Karpas-422 (cell line): ENCODE measurements at regions not wholly inside any gene's neighbourhood (a gene's known extent, or its start where the extent isn't known, plus 50 kb on each side); places are given as distances from the start of the nearest gene placed in this dataset.

Experiments
- DNase-seq: peaks from one replicate; pipeline ENCODE4 v3.0.0-alpha.2; 2015
- H2AFZ ChIP-seq: fragments of 200-600 bp; sonication (generic); 2 replicates; pipeline ENCODE4 v1.6.1; 2014; ENCODE audit warnings: antibody characterized with exemption, low read length, mixed read lengths
- H3K27ac ChIP-seq: fragments of 200-600 bp; sonication (generic); 2 replicates; pipeline ENCODE4 v1.5.1; 2014; ENCODE audit warnings: mild to moderate bottlenecking, low read length, moderate library complexity
- H3K27me3 ChIP-seq: fragments of 200-600 bp; sonication (generic); 2 replicates; pipeline ENCODE4 v1.6.1; 2014; ENCODE audit warnings: low read length, mixed read lengths
- H3K36me3 ChIP-seq: fragments of 200-600 bp; sonication (generic); 2 replicates; pipeline ENCODE4 v1.6.1; 2014; ENCODE audit warnings: low read length, mixed read lengths; ENCODE audit not compliant: insufficient read depth
- H3K4me1 ChIP-seq: fragments of 200-600 bp; sonication (generic); 2 replicates; pipeline ENCODE4 v1.6.1; 2014; ENCODE audit warnings: mild to moderate bottlenecking, low read length, mixed read lengths
- H3K4me2 ChIP-seq: fragments of 200-600 bp; sonication (generic); 2 replicates; pipeline ENCODE4 v1.6.1; 2014; ENCODE audit warnings: low read length, low read depth, mild to moderate bottlenecking; ENCODE audit not compliant: poor library complexity, severe bottlenecking
- H3K4me3 ChIP-seq: fragments of 200-600 bp; sonication (generic); 2 replicates; pipeline ENCODE4 v1.5.1; 2014; ENCODE audit warnings: mild to moderate bottlenecking, antibody characterized with exemption, low read length, mixed read lengths
- H3K79me2 ChIP-seq: fragments of 200-600 bp; sonication (generic); 2 replicates; pipeline ENCODE4 v1.6.1; 2014; ENCODE audit warnings: mild to moderate bottlenecking, low read length, mixed read lengths
- H3K9ac ChIP-seq: fragments of 200-600 bp; sonication (generic); 2 replicates; pipeline ENCODE4 v1.6.0; 2014; ENCODE audit warnings: low read length
- H3K9me2 ChIP-seq: fragments of 200-600 bp; sonication (generic), shearing (Covaris generic); replicated peaks from 2 replicates; pipeline ENCODE4 v1.6.0; 2014; ENCODE audit warnings: mild to moderate bottlenecking, low read length, moderate library complexity; ENCODE audit not compliant: insufficient read depth
- H3K9me3 ChIP-seq: fragments of 300-700, 200-600 bp; sonication (generic); 2 replicates; pipeline ENCODE4 v1.6.1; 2014; ENCODE audit warnings: low read length, mixed read lengths
- H4K20me1 ChIP-seq: fragments of 200-600 bp; sonication (generic); 2 replicates; pipeline ENCODE4 v1.6.1; 2014; ENCODE audit warnings: mild to moderate bottlenecking, antibody characterized with exemption, low read length, low read depth; ENCODE audit not compliant: insufficient read depth

DNA sequence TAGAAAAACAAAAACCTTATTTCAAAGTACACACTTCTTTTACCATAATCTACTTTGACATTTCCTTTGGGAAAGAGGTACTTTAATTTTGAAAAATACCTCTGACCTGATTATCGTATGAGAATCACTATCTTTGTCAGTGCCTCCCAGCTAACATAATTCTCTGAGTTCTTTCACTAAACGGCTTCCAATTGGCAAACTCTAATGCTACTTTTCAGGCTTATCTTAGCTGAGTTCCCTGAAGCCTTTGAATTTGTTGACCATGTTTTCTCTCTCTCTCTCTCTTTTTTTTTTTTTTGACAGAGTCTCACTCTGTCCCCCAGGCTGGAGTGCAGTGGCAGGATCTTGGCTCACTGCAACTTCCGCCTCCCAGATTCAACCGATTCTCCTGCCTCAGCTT lies 312.8 kb downstream of the ZPLD1 start:
- Histone ChIP-seq H4K20me1 (no peaks in the 10 kb centered on the region), H3K4me3 (no peak overlapping the region), H3K36me3 (no peaks in the 10 kb centered on the region), H3K27ac (no peak overlapping the region), H3K9me2 (peaks cover 3% of the 10 kb centered on the region; the same call in 1 of the 2 replicates), H3K9me3 (no peaks in the 10 kb centered on the region), H3K79me2 (no peaks in the 10 kb centered on the region), H3K27me3 (no peaks in the 10 kb centered on the region), H3K9ac (no peak overlapping the region), H3K4me2 (no peak overlapping the region), H3K4me1 (no peaks in the 10 kb centered on the region), H2AFZ (no peak overlapping the region)
- DNase-seq, result no peak

GRCh38 chr3:102748646-102749045 lies 313.8 kb downstream of the ZPLD1 start:
- no peak for DNase-seq
- H3K9ac ChIP-seq, result no peak overlapping the region
- H3K9me3 ChIP-seq, result no peaks in the 10 kb centered on the region
- no peaks in the 10 kb centered on the region for H3K36me3 ChIP-seq
- no peak overlapping the region for H3K4me3 ChIP-seq
- no peaks in the 10 kb centered on the region for H3K4me1 ChIP-seq
- H3K79me2 ChIP-seq, result no peaks in the 10 kb centered on the region
- H3K27ac ChIP-seq, result no peak overlapping the region
- H4K20me1 ChIP-seq, result no peaks in the 10 kb centered on the region
- H3K27me3 ChIP-seq, result no peaks in the 10 kb centered on the region
- peaks cover 3% of the 10 kb centered on the region; the same call in 1 of the 2 replicates for H3K9me2 ChIP-seq
- no peak overlapping the region for H2AFZ ChIP-seq
- H3K4me2 ChIP-seq, result no peak overlapping the region

DNA sequence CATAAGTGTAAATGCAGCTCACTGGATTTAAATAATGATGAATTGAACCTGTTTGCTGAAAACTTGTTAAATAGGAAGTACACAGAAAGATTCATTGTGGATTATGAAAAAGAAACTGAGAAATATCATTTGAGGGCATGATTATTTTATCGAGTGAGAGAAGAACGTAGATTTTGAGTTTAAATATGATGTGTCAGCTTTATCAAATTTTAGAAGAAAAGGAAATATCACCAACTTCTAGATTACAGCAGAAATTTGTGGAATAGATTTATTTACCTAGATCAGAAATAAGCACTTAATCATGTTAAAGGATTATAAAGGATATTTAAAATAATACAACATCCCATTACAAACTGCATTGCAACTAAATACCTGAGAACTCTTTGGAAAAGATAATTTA lies 315.5 kb downstream of the ZPLD1 start:
- DNase-seq, result no peak
- H3K27ac ChIP-seq, result no peak overlapping the region
- peaks cover 3% of the 10 kb centered on the region; the same call in 1 of the 2 replicates for H3K9me2 ChIP-seq
- H3K4me2 ChIP-seq, result no peak overlapping the region
- H3K27me3 ChIP-seq, result no peaks in the 10 kb centered on the region
- no peaks in the 10 kb centered on the region for H3K4me1 ChIP-seq
- no peaks in the 10 kb centered on the region for H3K36me3 ChIP-seq
- no peak overlapping the region for H2AFZ ChIP-seq
- H3K4me3 ChIP-seq, result no peak overlapping the region
- H3K9me3 ChIP-seq, result no peaks in the 10 kb centered on the region
- no peaks in the 10 kb centered on the region for H3K79me2 ChIP-seq
- H4K20me1 ChIP-seq, result no peaks in the 10 kb centered on the region
- no peak overlapping the region for H3K9ac ChIP-seq

GRCh38 chr3:102753901-102754300 lies 319.1 kb downstream of the ZPLD1 start:
- Histone ChIP-seq H3K4me2 (no peak overlapping the region), H3K27me3 (no peaks in the 10 kb centered on the region), H2AFZ (no peak overlapping the region), H3K27ac (no peak overlapping the region), H3K79me2 (no peaks in the 10 kb centered on the region), H4K20me1 (no peaks in the 10 kb centered on the region), H3K9ac (no peak overlapping the region), H3K4me1 (no peaks in the 10 kb centered on the region), H3K9me2 (peaks cover 3% of the 10 kb centered on the region; the same call in 1 of the 2 replicates), H3K4me3 (no peak overlapping the region), H3K36me3 (no peaks in the 10 kb centered on the region), H3K9me3 (no peaks in the 10 kb centered on the region)
- DNase-seq, result no peak

DNA sequence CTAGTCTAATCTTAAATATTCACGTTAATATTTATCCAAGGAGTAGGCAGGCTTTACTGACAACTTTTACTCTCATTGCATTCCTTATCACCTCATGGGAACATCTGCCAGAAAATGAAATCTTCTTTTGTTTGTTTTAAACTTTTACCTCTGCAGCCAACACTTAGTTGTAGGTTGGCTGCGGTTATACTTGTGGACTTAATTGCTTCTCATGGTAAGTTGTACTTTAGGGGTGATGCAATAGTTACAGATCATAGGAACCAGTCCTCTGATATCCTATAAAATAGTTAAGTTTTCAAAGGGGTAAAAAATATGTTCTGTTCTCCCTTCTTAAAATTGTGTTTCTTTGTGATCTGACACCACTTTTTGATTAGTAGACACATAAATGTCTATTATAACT lies 321.9 kb downstream of the ZPLD1 start:
- Histone ChIP-seq H4K20me1 (no peaks in the 10 kb centered on the region), H3K36me3 (no peaks in the 10 kb centered on the region), H3K9me3 (no peaks in the 10 kb centered on the region), H2AFZ (no peak overlapping the region), H3K27me3 (no peaks in the 10 kb centered on the region), H3K4me3 (no peak overlapping the region), H3K79me2 (no peaks in the 10 kb centered on the region), H3K9ac (no peak overlapping the region), H3K4me2 (no peak overlapping the region), H3K27ac (no peak overlapping the region), H3K9me2 (peaks cover 2% of the 10 kb centered on the region; the same call in 1 of the 2 replicates), H3K4me1 (no peaks in the 10 kb centered on the region)
- DNase-seq, result no peak

GRCh38 chr3:102757950-102758349 lies 323.1 kb downstream of the ZPLD1 start:
- H3K27me3 ChIP-seq, result no peaks in the 10 kb centered on the region
- no peak overlapping the region for H3K27ac ChIP-seq
- no peak overlapping the region for H3K9ac ChIP-seq
- H4K20me1 ChIP-seq, result no peaks in the 10 kb centered on the region
- H3K79me2 ChIP-seq, result no peaks in the 10 kb centered on the region
- no peaks in the 10 kb centered on the region for H3K36me3 ChIP-seq
- no peak overlapping the region for H2AFZ ChIP-seq
- no peaks in the 10 kb centered on the region for H3K9me3 ChIP-seq
- H3K9me2 ChIP-seq, result no peaks in the 10 kb centered on the region
- H3K4me1 ChIP-seq, result no peaks in the 10 kb centered on the region
- DNase-seq, result no peak
- no peak overlapping the region for H3K4me2 ChIP-seq
- no peak overlapping the region for H3K4me3 ChIP-seq

GRCh38 chr3:102761766-102762165 lies 327.0 kb downstream of the ZPLD1 start:
- no peaks in the 10 kb centered on the region for H3K9me3 ChIP-seq
- no peak overlapping the region for H3K27ac ChIP-seq
- no peak for DNase-seq
- no peak overlapping the region for H3K4me2 ChIP-seq
- H3K4me3 ChIP-seq, result no peak overlapping the region
- no peaks in the 10 kb centered on the region for H3K36me3 ChIP-seq
- no peaks in the 10 kb centered on the region for H3K79me2 ChIP-seq
- no peaks in the 10 kb centered on the region for H3K27me3 ChIP-seq
- no peaks in the 10 kb centered on the region for H3K9me2 ChIP-seq
- no peaks in the 10 kb centered on the region for H4K20me1 ChIP-seq
- H2AFZ ChIP-seq, result no peak overlapping the region
- H3K9ac ChIP-seq, result no peak overlapping the region
- H3K4me1 ChIP-seq, result no peaks in the 10 kb centered on the region

- H3K27ac ChIP-seq, result no peak overlapping the region
- H3K9ac ChIP-seq, result no peak overlapping the region
- H2AFZ ChIP-seq, result no peak overlapping the region
- H3K4me3 ChIP-seq, result no peak overlapping the region
- no peaks in the 10 kb centered on the region for H4K20me1 ChIP-seq
- no peaks in the 10 kb centered on the region for H3K9me3 ChIP-seq
- no peaks in the 10 kb centered on the region for H3K79me2 ChIP-seq
- H3K4me1 ChIP-seq, result no peaks in the 10 kb centered on the region
- no peaks in the 10 kb centered on the region for H3K9me2 ChIP-seq
- no peak for DNase-seq
- H3K27me3 ChIP-seq, result no peaks in the 10 kb centered on the region
- H3K36me3 ChIP-seq, result no peaks in the 10 kb centered on the region
- no peak overlapping the region for H3K4me2 ChIP-seq
Observed at GRCh38 chr3:102790747-102791325, 356.0 kb downstream of the ZPLD1 start.
